GM21526 (cell line): ENCODE measurements at regions not wholly inside any gene's neighbourhood (a gene's known extent, or its start where the extent isn't known, plus 50 kb on each side); places are given as distances from the start of the nearest gene placed in this dataset.

ENCODE experiments used
- ATAC-seq: cut with Tn5 transposase; IDR thresholded peaks from one replicate; pipeline ENCODE4 v1.9.1; 2021; ENCODE audit warnings: moderate library complexity; ENCODE audit not compliant: unreplicated experiment, low FRiP score

GRCh38 chr5:56499491-56499890, 266.4 kb upstream of the ANKRD55 start:
- ATAC-seq: no peak

GRCh38 chr5:56498759-56499395, 265.7 kb upstream of the ANKRD55 start:
- no peak for ATAC-seq

GRCh38 chr5:56496581-56497063, 263.5 kb upstream of the ANKRD55 start:
- ATAC-seq: no peak

- no peak for ATAC-seq
Measured at GRCh38 chr5:56494300-56494731, 261.2 kb upstream of the ANKRD55 start.

GRCh38 chr5:56493766-56494165, 260.6 kb upstream of the ANKRD55 start:
- ATAC-seq: no peak

GRCh38 chr5:56493308-56493707, 260.2 kb upstream of the ANKRD55 start:
- no peak for ATAC-seq

GRCh38 chr5:56492812-56493211, 259.7 kb upstream of the ANKRD55 start:
- ATAC-seq: no peak

- ATAC-seq: no peak
Measured at GRCh38 chr5:56490971-56491468, 257.9 kb upstream of the ANKRD55 start.

- no peak for ATAC-seq
Measured at GRCh38 chr5:56489272-56489671, 256.1 kb upstream of the ANKRD55 start.

GRCh38 chr5:56487528-56488115, 254.5 kb upstream of the ANKRD55 start:
- no peak for ATAC-seq

- no peak for ATAC-seq
Measured at GRCh38 chr5:56482363-56482762, 249.2 kb upstream of the ANKRD55 start.

GRCh38 chr5:56481428-56482357, 248.6 kb upstream of the ANKRD55 start:
- ATAC-seq: no peak

GRCh38 chr5:56480705-56481427, 247.7 kb upstream of the ANKRD55 start:
- ATAC-seq: no peak

GRCh38 chr5:56480078-56480704, 247.1 kb upstream of the ANKRD55 start:
- no peak for ATAC-seq

GRCh38 chr5:56479696-56480077, 246.6 kb upstream of the ANKRD55 start:
- no peak for ATAC-seq

GRCh38 chr5:56479126-56479525, 246.0 kb upstream of the ANKRD55 start:
- no peak for ATAC-seq

GRCh38 chr5:56478062-56478461, 244.9 kb upstream of the ANKRD55 start:
- no peak for ATAC-seq

GRCh38 chr5:56476487-56476856, 243.3 kb upstream of the ANKRD55 start:
- ATAC-seq: no peak

GRCh38 chr5:56475689-56476486, 242.8 kb upstream of the ANKRD55 start:
- no peak for ATAC-seq
